ENCODE measurements at regions not wholly inside any gene's neighbourhood (a gene's known extent, or its start where the extent isn't known, plus 50 kb on each side); places are given as distances from the start of the nearest gene placed in this dataset.

DNA sequence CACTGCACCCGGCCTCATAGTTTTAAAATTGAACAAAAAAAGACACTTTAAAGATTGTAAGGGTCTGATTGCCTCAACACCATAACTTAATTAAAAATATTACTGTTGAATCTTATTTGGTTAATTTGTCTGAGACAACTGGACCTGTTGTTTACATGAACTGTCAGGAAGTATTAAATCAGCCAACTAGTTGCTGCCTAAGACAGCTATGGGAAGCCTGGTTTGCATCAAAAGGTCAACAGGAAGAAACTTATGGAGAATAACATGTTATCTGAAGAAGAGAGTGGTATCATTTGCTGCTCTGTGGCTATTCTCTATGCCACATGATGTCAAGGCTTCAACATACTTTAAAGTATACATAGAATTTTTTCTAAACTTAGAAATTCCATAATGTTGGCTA, 853.5 kb upstream of the ADAMTS5 start:
- ATAC-seq (ENCODE audit: insufficient number of reproducible peaks, low FRiP score, low read depth) (no peak), DNase-seq (ENCODE audit: low spot score) (no peak)
- Histone ChIP-seq H3K4me1 (ENCODE audit: control insufficient read depth in 1 of 2, low read depth in 2 of 2) (no peaks in the 10 kb centered on the region), H3K4me3 (no peak overlapping the region), H3K36me3 (no peaks in the 10 kb centered on the region), H3K27me3 (replicated peaks; ENCODE audit: insufficient read depth) (no peaks in the 10 kb centered on the region), H3K27ac (no peak overlapping the region), H3K9me3 (no peaks in the 10 kb centered on the region)
- no peak for TF ChIP-seq CTCF (IDR thresholded peaks at IDR 0.05)

DNA sequence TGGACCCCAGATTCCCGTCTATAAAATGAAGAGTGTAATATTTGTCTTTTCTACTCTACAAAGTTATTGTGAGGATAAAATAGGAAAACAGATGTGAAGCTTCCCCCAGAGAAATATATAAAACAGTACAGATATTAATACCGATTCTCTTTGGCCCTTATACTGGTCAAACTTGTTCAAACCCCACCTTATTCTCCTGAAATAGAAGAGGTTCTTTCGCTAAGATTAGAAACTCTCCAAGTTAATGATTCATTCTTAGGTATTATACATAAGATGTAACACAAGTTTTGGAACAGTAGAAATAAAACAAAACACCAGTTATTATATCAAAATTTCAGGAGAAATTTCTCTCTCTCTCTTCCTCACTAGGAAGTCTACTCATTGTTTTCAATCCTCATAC, 852.4 kb upstream of the ADAMTS5 start:
- Histone ChIP-seq H3K4me3 (no peak overlapping the region), H3K36me3 (no peaks in the 10 kb centered on the region), H3K27me3 (replicated peaks; ENCODE audit: insufficient read depth) (no peaks in the 10 kb centered on the region), H3K4me1 (ENCODE audit: control insufficient read depth in 1 of 2, low read depth in 2 of 2) (no peaks in the 10 kb centered on the region), H3K9me3 (no peaks in the 10 kb centered on the region), H3K27ac (no peak overlapping the region)
- ATAC-seq (ENCODE audit: insufficient number of reproducible peaks, low FRiP score, low read depth), result no peak
- TF ChIP-seq CTCF (IDR thresholded peaks at IDR 0.05), result no peak
- DNase-seq (ENCODE audit: low spot score), result no peak

GRCh38 chr21:27818847-27819246, 852.0 kb upstream of the ADAMTS5 start:
- no peak overlapping the region for H3K27ac ChIP-seq
- no peak for TF ChIP-seq CTCF (IDR thresholded peaks at IDR 0.05)
- DNase-seq (ENCODE audit: low spot score) (no peak), ATAC-seq (ENCODE audit: insufficient number of reproducible peaks, low FRiP score, low read depth) (no peak)
- H3K4me3 ChIP-seq, result no peak overlapping the region
- no peaks in the 10 kb centered on the region for H3K36me3 ChIP-seq
- no peaks in the 10 kb centered on the region for H3K27me3 ChIP-seq (replicated peaks; ENCODE audit: insufficient read depth)
- H3K9me3 ChIP-seq, result no peaks in the 10 kb centered on the region
- no peaks in the 10 kb centered on the region for H3K4me1 ChIP-seq (ENCODE audit: control insufficient read depth in 1 of 2, low read depth in 2 of 2)

- no peak overlapping the region for H3K4me3 ChIP-seq
- no peak overlapping the region for H3K27ac ChIP-seq
- ATAC-seq (ENCODE audit: insufficient number of reproducible peaks, low FRiP score, low read depth) (no peak), DNase-seq (ENCODE audit: low spot score) (no peak)
- H3K27me3 ChIP-seq (replicated peaks; ENCODE audit: insufficient read depth), result no peaks in the 10 kb centered on the region
- H3K9me3 ChIP-seq, result no peaks in the 10 kb centered on the region
- H3K4me1 ChIP-seq (ENCODE audit: control insufficient read depth in 1 of 2, low read depth in 2 of 2), result no peaks in the 10 kb centered on the region
- H3K36me3 ChIP-seq, result no peaks in the 10 kb centered on the region
- TF ChIP-seq CTCF (IDR thresholded peaks at IDR 0.05), result no peak
These were observed 851.2 kb upstream of the ADAMTS5 start for GRCh38 chr21:27817902-27818623.

- H3K4me1 ChIP-seq (ENCODE audit: control insufficient read depth in 1 of 2, low read depth in 2 of 2), result no peaks in the 10 kb centered on the region
These were observed 850.2 kb upstream of the ADAMTS5 start for GRCh38 chr21:27817074-27817473.

More at GRCh38 chr21:27817074-27817473, 850.2 kb upstream of the ADAMTS5 start:
- ATAC-seq (ENCODE audit: insufficient number of reproducible peaks, low FRiP score, low read depth) (no peak), DNase-seq (ENCODE audit: low spot score) (no peak)
- Histone ChIP-seq H3K27ac (no peak overlapping the region), H3K36me3 (no peaks in the 10 kb centered on the region), H3K4me3 (no peak overlapping the region), H3K27me3 (replicated peaks; ENCODE audit: insufficient read depth) (no peaks in the 10 kb centered on the region), H3K9me3 (no peaks in the 10 kb centered on the region)
- TF ChIP-seq CTCF (IDR thresholded peaks at IDR 0.05), result no peak

Data from thoracic aorta (tissue), 2 donors.